Lung (tissue), 11 donors: ENCODE measurements at regions not wholly inside any gene's neighbourhood (a gene's known extent, or its start where the extent isn't known, plus 50 kb on each side); places are given as distances from the start of the nearest gene placed in this dataset.

Experiments used
- ATAC-seq: fragments of 200-7000 bp; cut with Tn5 transposase; one replicate; pipeline ENCODE4 v1.9.1; 2020; ENCODE audit warnings: moderate number of reproducible peaks; ENCODE audit not compliant: insufficient read depth, low FRiP score
- DNase-seq, 3 donors: peaks; one replicate each; pipeline ENCODE4 v3.0.0-alpha.2; 2013 to 2017
- H3K27ac ChIP-seq, 2 donors: one replicate each; pipeline ENCODE4 v1.5.1; 2013; ENCODE audit warnings: mild to moderate bottlenecking in 2 of 2, moderate library complexity in 2 of 2, control low read depth in 1 of 2, inconsistent platforms in 1 of 2, low read depth in 1 of 2, low read length in 1 of 2
- H3K27me3 ChIP-seq, 3 donors: one replicate each; pipeline ENCODE4 v1.5.1; 2013; ENCODE audit warnings: low read length in 2 of 3; ENCODE audit not compliant: control insufficient read depth in 3 of 3, insufficient read depth in 3 of 3
- H3K36me3 ChIP-seq, 4 donors: one replicate each; pipeline ENCODE4 v1.5.1; 2013; ENCODE audit warnings: low read length in 4 of 4, mild to moderate bottlenecking in 1 of 4, moderate library complexity in 1 of 4; ENCODE audit not compliant: control insufficient read depth in 4 of 4, insufficient read depth in 4 of 4
- H3K4me1 ChIP-seq, 5 donors: one replicate each; pipeline ENCODE4 v1.5.1; 2013; ENCODE audit warnings: low read length in 5 of 5, mild to moderate bottlenecking in 2 of 5, moderate library complexity in 1 of 5; ENCODE audit not compliant: control insufficient read depth in 5 of 5, insufficient read depth in 5 of 5
- H3K4me3 ChIP-seq: one replicate; pipeline ENCODE4 v1.5.1; 2013; ENCODE audit warnings: mild to moderate bottlenecking, control low read depth, moderate library complexity
- H3K9ac ChIP-seq, 2 donors: one replicate each; pipeline ENCODE4 v1.5.1; 2013; ENCODE audit warnings: low read length in 2 of 2, control low read depth in 1 of 2; ENCODE audit not compliant: insufficient read depth in 1 of 2
- H3K9me3 ChIP-seq, 4 donors: one replicate each; pipeline ENCODE4 v1.5.1; 2013; ENCODE audit warnings: low read length in 3 of 4, mild to moderate bottlenecking in 1 of 4, moderate library complexity in 1 of 4; ENCODE audit not compliant: control insufficient read depth in 4 of 4, insufficient read depth in 3 of 4
- whole genome bisulfite sequencing, 2 donors: extraction: QIAGEN DNeasy Blood & Tissue Kit; methylation state at CpG; one replicate each; pipeline ENCODE4 v1.1.7; 2013; 5-methylcytosine and 5-hydroxymethylcytosine counted together
- TF ChIP-seq, protein P1 (sequence below): IDR thresholded peaks from 2 replicates; pipeline ENCODE4 v1.5.1; 2012; ENCODE audit warnings: mild to moderate bottlenecking; ENCODE audit errors: control extremely low read depth, extremely low read depth
- donor health status: control.
- donor health status: control.
- donor health status: Bipolar disorder and iron deficiency.
- donor health status: healthy.
- donor health status: DM: yes; HTN: yes; CAD: no.

- Histone ChIP-seq H3K9ac (no peak overlapping the region), H3K36me3 (no peaks in the 10 kb centered on the region), H3K4me1 (peaks cover 0 to 1% (median 0%) of the 10 kb centered on the region in 5 donors), H3K9me3 (no peaks in the 10 kb centered on the region), H3K27me3 (peaks cover 0 to 3% (median 0%) of the 10 kb centered on the region in 3 donors), H3K27ac (no peak overlapping the region), H3K4me3 (no peak overlapping the region)
- 32 to 64% methylated on average over 1 of the region's 1 CpG for WGBS, 2 donors
- no peak for DNase-seq
- ATAC-seq: no peak
- TF ChIP-seq, protein P1, sequence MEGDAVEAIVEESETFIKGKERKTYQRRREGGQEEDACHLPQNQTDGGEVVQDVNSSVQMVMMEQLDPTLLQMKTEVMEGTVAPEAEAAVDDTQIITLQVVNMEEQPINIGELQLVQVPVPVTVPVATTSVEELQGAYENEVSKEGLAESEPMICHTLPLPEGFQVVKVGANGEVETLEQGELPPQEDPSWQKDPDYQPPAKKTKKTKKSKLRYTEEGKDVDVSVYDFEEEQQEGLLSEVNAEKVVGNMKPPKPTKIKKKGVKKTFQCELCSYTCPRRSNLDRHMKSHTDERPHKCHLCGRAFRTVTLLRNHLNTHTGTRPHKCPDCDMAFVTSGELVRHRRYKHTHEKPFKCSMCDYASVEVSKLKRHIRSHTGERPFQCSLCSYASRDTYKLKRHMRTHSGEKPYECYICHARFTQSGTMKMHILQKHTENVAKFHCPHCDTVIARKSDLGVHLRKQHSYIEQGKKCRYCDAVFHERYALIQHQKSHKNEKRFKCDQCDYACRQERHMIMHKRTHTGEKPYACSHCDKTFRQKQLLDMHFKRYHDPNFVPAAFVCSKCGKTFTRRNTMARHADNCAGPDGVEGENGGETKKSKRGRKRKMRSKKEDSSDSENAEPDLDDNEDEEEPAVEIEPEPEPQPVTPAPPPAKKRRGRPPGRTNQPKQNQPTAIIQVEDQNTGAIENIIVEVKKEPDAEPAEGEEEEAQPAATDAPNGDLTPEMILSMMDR: no peak
Observed at GRCh38 chr14:35482994-35483515, 50.9 kb upstream of the INSM2 start.
